HEK293T (cell line): ENCODE measurements at regions not wholly inside any gene's neighbourhood (a gene's known extent, or its start where the extent isn't known, plus 50 kb on each side); places are given as distances from the start of the nearest gene placed in this dataset.

Experiments
- BHLHE40 ChIP-seq: fragments of 450-650 bp; IDR thresholded peaks from 2 replicates; pipeline ENCODE4 v1.6.1; 2016; ENCODE audit warnings: mild to moderate bottlenecking, moderate library complexity, borderline replicate concordance
- FOXM1 ChIP-seq: fragments of 450-650 bp; IDR thresholded peaks from 2 replicates; pipeline ENCODE4 v1.6.1; 2017; ENCODE audit warnings: mild to moderate bottlenecking, borderline replicate concordance
- LEF1 ChIP-seq: fragments of 450-650 bp; IDR thresholded peaks from 2 replicates; pipeline ENCODE4 v1.6.1; 2017; ENCODE audit warnings: mild to moderate bottlenecking, borderline replicate concordance
- NFRKB ChIP-seq: fragments of 450-650 bp; IDR thresholded peaks from 2 replicates; pipeline ENCODE4 v1.6.1; 2016; ENCODE audit warnings: mild to moderate bottlenecking, moderate library complexity
- PKNOX1 ChIP-seq: fragments of 450-650 bp; IDR thresholded peaks from 2 replicates; pipeline ENCODE4 v1.6.1; 2016
- SP1 ChIP-seq: fragments of 450-650 bp; IDR thresholded peaks from 2 replicates; pipeline ENCODE4 v1.6.1; 2017
- TARDBP ChIP-seq: fragments of 450-650 bp; IDR thresholded peaks from 2 replicates; pipeline ENCODE4 v1.6.1; 2016

GRCh38 chr10:53622201-53622600 is 849.6 kb upstream of the MBL2 start:
- TF ChIP-seq TARDBP (no peak), SP1 (no peak), FOXM1 (no peak), NFRKB (no peak), BHLHE40 (no peak), LEF1 (no peak), PKNOX1 (no peak)
